HepG2 (cell line): ENCODE measurements at regions not wholly inside any gene's neighbourhood (a gene's known extent, or its start where the extent isn't known, plus 50 kb on each side); places are given as distances from the start of the nearest gene placed in this dataset.

ENCODE experiments used
- ATAC-seq: fragments of 200-7000 bp; cut with Tn5 transposase; 3 replicates; pipeline ENCODE4 v1.9.1; 2020; ENCODE audit warnings: mild to moderate bottlenecking, moderate library complexity
- BruUV-seq: library from RNA; stranded (reverse); fragments of 400-500 nt; replicated peaks from 2 replicates; lab custom pipeline; 2021; lab: Mats Ljungman, UMichigan
- CTCF ChIA-PET: fragments of 300-600 bp; formaldehyde crosslinking; extraction: SDS; loops from one replicate; lab custom pipeline; 2021; ENCODE audit warnings: low total read pairs, inconsistent platforms, low intra/inter-chr PET ratio; lab: Yijun Ruan, JAX
- POLR2A ChIA-PET: fragments of 350-600 bp; sonication (Branson Sonifier 250); formaldehyde crosslinking; loops from one replicate; lab custom pipeline; 2020; ENCODE audit warnings: antibody characterized with exemption, inconsistent platforms; lab: Yijun Ruan, JAX
- DNase-seq: peaks from one replicate; pipeline ENCODE4 v3.0.0-alpha.2; 2015; ENCODE audit warnings: low spot score
- FAIRE-seq: peaks from 3 replicates; lab custom pipeline; 2011; peaks lifted over from hg19 to GRCh38; lab: Jason Lieb, UNC
- H2AFZ ChIP-seq: one replicate; pipeline ENCODE4 v1.6.1; 2011; ENCODE audit warnings: low read length, inconsistent platforms
- H3K27ac ChIP-seq: fragments of 300-600 bp; 3 replicates; pipeline ENCODE4 v1.8.0; 2011; ENCODE audit warnings: mixed run types, mild to moderate bottlenecking, mixed read lengths, low read length, inconsistent platforms; ENCODE audit not compliant: insufficient read depth; ENCODE audit errors: extremely low read length
- H3K27me3 ChIP-seq, 2 experiments: fragments of 200-600 bp in 1 of 2; 2 replicates in 1 of 2; 3 replicates in 1 of 2; pipeline versions ENCODE4 v1.6.0 to v1.8.0; 2011; ENCODE audit warnings: low read length in 2 of 2, mild to moderate bottlenecking in 2 of 2, moderate library complexity in 2 of 2, inconsistent platforms in 1 of 2; ENCODE audit not compliant: insufficient read depth in 2 of 2, control insufficient read depth in 1 of 2
- H3K36me3 ChIP-seq, 2 experiments: fragments of 200-600 bp in 1 of 2; replicated peaks in 1 of 2; 2 replicates in 1 of 2; 3 replicates in 1 of 2; pipeline versions ENCODE4 v1.5.1 to v1.8.0; 2011; ENCODE audit warnings: low read length in 2 of 2, inconsistent platforms in 1 of 2; ENCODE audit not compliant: insufficient read depth in 2 of 2, control insufficient read depth in 1 of 2
- H3K4me1 ChIP-seq: 2 replicates; pipeline ENCODE4 v1.5.1; 2012; ENCODE audit warnings: low read length, inconsistent platforms; ENCODE audit not compliant: insufficient read depth
- H3K4me2 ChIP-seq: 2 replicates; pipeline ENCODE4 v1.6.0; 2011; ENCODE audit warnings: low read depth, low read length, inconsistent platforms
- H3K4me3 ChIP-seq, 3 experiments: fragments of 200-600 bp in 1 of 3; sonication (generic), shearing (Covaris generic) in 1 of 3; replicated peaks in 1 of 3; 2 replicates each; pipeline ENCODE4 v1.5.1; 2011 to 2016; ENCODE audit warnings: low read length in 3 of 3, inconsistent platforms in 2 of 3, low read depth in 2 of 3, mild to moderate bottlenecking in 2 of 3, control low read depth in 1 of 3, mixed read lengths in 1 of 3; ENCODE audit not compliant: insufficient read depth in 1 of 3
- H3K79me2 ChIP-seq: one replicate; pipeline ENCODE4 v1.6.1; 2011; ENCODE audit warnings: low read length, inconsistent platforms; ENCODE audit not compliant: insufficient read depth
- H3K9ac ChIP-seq: 2 replicates; pipeline ENCODE4 v1.6.0; 2011; ENCODE audit warnings: mild to moderate bottlenecking, low read depth, low read length, inconsistent platforms; ENCODE audit not compliant: insufficient read depth
- H3K9me3 ChIP-seq: 2 replicates; pipeline ENCODE4 v1.5.1; 2012; ENCODE audit warnings: mild to moderate bottlenecking, low read length
- H4K20me1 ChIP-seq: 2 replicates; pipeline ENCODE4 v1.6.0; 2011; ENCODE audit warnings: inconsistent platforms, mild to moderate bottlenecking, low read length, moderate library complexity; ENCODE audit not compliant: insufficient read depth
- ATF7-NPFF ChIP-seq: sonication (generic); formaldehyde crosslinking; IDR thresholded peaks from 2 replicates; pipeline ENCODE4 v1.8.1; 2023; ENCODE audit warnings: mild to moderate bottlenecking, low read depth, missing genetic modification reagents, moderate library complexity
- BATF2 ChIP-seq: sonication (generic); formaldehyde crosslinking; IDR thresholded peaks from 2 replicates; pipeline ENCODE4 v1.8.0; 2022; ENCODE audit warnings: mild to moderate bottlenecking, missing genetic modification reagents, moderate library complexity
- CBFB ChIP-seq: sonication (generic); formaldehyde crosslinking; IDR thresholded peaks from 2 replicates; pipeline ENCODE4 v1.4.0; 2020; ENCODE audit warnings: missing genetic modification reagents
- ERF ChIP-seq: IDR thresholded peaks from 2 replicates; pipeline ENCODE4 v1.6.1; 2018; ENCODE audit warnings: missing biosample characterization, missing genetic modification reagents
- KLF13 ChIP-seq: sonication (generic); formaldehyde crosslinking; IDR thresholded peaks from 2 replicates; pipeline ENCODE4 v1.4.0; 2020; ENCODE audit warnings: mild to moderate bottlenecking, missing genetic modification reagents
- MAFK ChIP-seq, 2 experiments: IDR thresholded peaks in 1 of 2; conservative IDR thresholded peaks in 1 of 2; 2 replicates each; pipeline ENCODE4 v1.6.1; 2011; ENCODE audit warnings: improper control_type of control experiment in 2 of 2, low read length in 2 of 2
- MYNN ChIP-seq: sonication (generic); formaldehyde crosslinking; IDR thresholded peaks from 2 replicates; pipeline ENCODE4 v1.4.0; 2020; ENCODE audit warnings: mild to moderate bottlenecking, low read depth, missing genetic modification reagents
- PAXIP1 ChIP-seq: sonication (generic); formaldehyde crosslinking; conservative IDR thresholded peaks from 2 replicates; pipeline ENCODE4 v1.4.0; 2020; ENCODE audit warnings: mild to moderate bottlenecking, missing genetic modification reagents, moderate library complexity
- PCBP2 ChIP-seq: fragments of 200-400 bp; formaldehyde crosslinking; optimal IDR thresholded peaks from 2 replicates; pipeline ENCODE3; 2018; ENCODE audit warnings: low read length, low read depth; ENCODE audit not compliant: poor library complexity, severe bottlenecking
- POGZ ChIP-seq: sonication (generic); formaldehyde crosslinking; IDR thresholded peaks from 2 replicates; pipeline ENCODE4 v1.4.0; 2020; ENCODE audit warnings: mild to moderate bottlenecking, missing genetic modification reagents
- SAP130 ChIP-seq: IDR thresholded peaks from 2 replicates; pipeline ENCODE4 v1.6.1; 2016; ENCODE audit warnings: low read depth
- ZBTB20 ChIP-seq: sonication (generic); formaldehyde crosslinking; IDR thresholded peaks from 2 replicates; pipeline ENCODE4 v1.8.1; 2023; ENCODE audit warnings: missing genetic modification reagents, low read depth, mild to moderate bottlenecking, borderline replicate concordance
- ZBTB49 ChIP-seq: sonication (generic); formaldehyde crosslinking; IDR thresholded peaks from 2 replicates; pipeline ENCODE4 v1.4.0; 2020; ENCODE audit warnings: missing genetic modification reagents, borderline replicate concordance
- ZBTB7A ChIP-seq: sonication (generic); formaldehyde crosslinking; IDR thresholded peaks from 2 replicates; pipeline ENCODE4 v1.8.0; 2022; ENCODE audit warnings: mild to moderate bottlenecking, missing genetic modification reagents
- ZKSCAN8 ChIP-seq: IDR thresholded peaks from 2 replicates; pipeline ENCODE4 v1.6.1; 2016; ENCODE audit warnings: borderline replicate concordance, missing genetic modification reagents, missing compliant biosample characterization
- ZNF274 ChIP-seq: sonication (generic); formaldehyde crosslinking; IDR thresholded peaks from 2 replicates; pipeline ENCODE4 v1.5.1; 2020; ENCODE audit warnings: mild to moderate bottlenecking, missing genetic modification reagents
- ZNF33A ChIP-seq: sonication (generic); formaldehyde crosslinking; IDR thresholded peaks from 2 replicates; pipeline ENCODE4 v1.5.1; 2020; ENCODE audit warnings: missing genetic modification reagents, mild to moderate bottlenecking, moderate library complexity, borderline replicate concordance
- ZNF441 ChIP-seq: sonication (generic); formaldehyde crosslinking; IDR thresholded peaks from 2 replicates; pipeline ENCODE4 v1.7.0; 2021; ENCODE audit warnings: missing genetic modification reagents, borderline replicate concordance
- ZNF678 ChIP-seq: sonication (generic); formaldehyde crosslinking; IDR thresholded peaks from 2 replicates; pipeline ENCODE4 v1.4.0; 2020; ENCODE audit warnings: mild to moderate bottlenecking, missing genetic modification reagents
- WGBS: methylation state at CpG from one replicate; pipeline ENCODE4 v1.1.6; 2017; ENCODE audit warnings: low lambda C conversion rate; 5-methylcytosine and 5-hydroxymethylcytosine counted together
- in situ Hi-C: cut with HindIII; loops from 2 replicates; pipeline ENCODE4 v1.10.0; 2017; ENCODE audit warnings: low pct_unique_long_range_greater_than_20kb; ENCODE audit not compliant: extremely low pct_ligation_motif_present
- intact Hi-C: fragments of 100-400 bp; cut with micrococcal nuclease; formaldehyde crosslinking; loops from one replicate; pipeline ENCODE4 v1.10.0; 2022; ENCODE audit not compliant: unreplicated experiment

- ATAC-seq (no peak), FAIRE-seq (no peak), DNase-seq (no peak)
- Histone ChIP-seq H3K4me3 (no peak overlapping the region), H3K79me2 (no peaks in the 10 kb centered on the region), H3K4me2 (no peak overlapping the region), H2AFZ (no peak overlapping the region), H3K4me1 (peaks cover 31% of the 10 kb centered on the region), H3K9me3 (no peaks in the 10 kb centered on the region), H3K27ac (no peak overlapping the region), H3K36me3 (no peaks in the 10 kb centered on the region), H3K9ac (no peak overlapping the region), H3K27me3 (peaks cover 8 to 29% of the 10 kb centered on the region in 2 experiments; a peak in 4 of 5 replicates), H4K20me1 (no peaks in the 10 kb centered on the region)
- ChIA-PET CTCF (no interaction called here), POLR2A (no interaction called here)
- intact Hi-C loops (loop anchor here (5.0 kb wide), 2 partner anchors 142 to 157 kb away; partner anchors contain the start of gene ASAP3), in situ Hi-C loops (loop anchor here (5.0 kb wide), 1 partner anchor 92 kb away; no protein-coding TSS in a partner anchor)
- BruUV-seq: no TSS peak
- no CpG with 5 or more reads among the region's 7 CpGs for WGBS
- TF ChIP-seq ZNF678 (no peak), MYNN (no peak), KLF13 (CRISPR knock-in tag) (no peak), ATF7-NPFF (no peak), PAXIP1 (no peak), ERF (CRISPR knock-in tag) (no peak), ZNF441 (no peak), ZNF274 (CRISPR knock-in tag) (no peak), CBFB (CRISPR knock-in tag) (no peak), MAFK (conservative IDR thresholded peaks at IDR 0.05 in 1 of 2, IDR thresholded peaks at IDR 0.05 in 1 of 2; ENCODE audit: low read length in 2 of 2) (no peak), POGZ (no peak), ZNF33A (CRISPR knock-in tag) (no peak), ZKSCAN8 (CRISPR knock-in tag) (no peak), PCBP2 (no peak), BATF2 (CRISPR knock-in tag) (no peak), ZBTB49 (CRISPR knock-in tag) (no peak), ZBTB20 (CRISPR knock-in tag) (no peak), ZBTB7A (CRISPR knock-in tag) (no peak), SAP130 (CRISPR knock-in tag) (no peak)
Measured at GRCh38 chr1:23639460-23640095, 52.0 kb upstream of the RPL11 start.
